NCI-H510A (cell line): ENCODE measurements at regions not wholly inside any gene's neighbourhood (a gene's known extent, or its start where the extent isn't known, plus 50 kb on each side); places are given as distances from the start of the nearest gene placed in this dataset.
A peak's percentile ranks its signal among the peaks of the same experiment; 100 is the strongest.

Experiments used
- DNase-seq: peaks from one replicate; lab custom pipeline; 2025; lab: John Stamatoyannopoulos, UW

- no peak for DNase-seq
Measured at GRCh38 chr1:94734963-94735901, 84.9 kb upstream of the SLC44A3 start.

- no peak for DNase-seq
Measured at GRCh38 chr1:94731891-94732290, 88.3 kb upstream of the SLC44A3 start.

- no peak for DNase-seq
Measured at GRCh38 chr1:94730450-94730849, 89.7 kb upstream of the SLC44A3 start.

- DNase-seq: no peak
Measured at GRCh38 chr1:94729267-94729666, 90.9 kb upstream of the SLC44A3 start.

GRCh38 chr1:94727846-94728715 is 92.1 kb upstream of the SLC44A3 start:
- DNase-seq: no peak

- DNase-seq: no peak
Measured at GRCh38 chr1:94726981-94727685, 93.0 kb upstream of the SLC44A3 start.

GRCh38 chr1:94725566-94725965 is 94.6 kb upstream of the SLC44A3 start:
- no peak for DNase-seq

- no peak for DNase-seq
Measured at GRCh38 chr1:94723894-94724293, 96.3 kb upstream of the SLC44A3 start.

- DNase-seq: no peak
Measured at GRCh38 chr1:94723463-94723862, 96.7 kb upstream of the SLC44A3 start.

- DNase-seq: no peak
Measured at GRCh38 chr1:94722181-94722580, 98.0 kb upstream of the SLC44A3 start.

- DNase-seq: no peak
Measured at GRCh38 chr1:94721240-94721639, 98.9 kb upstream of the SLC44A3 start.

GRCh38 chr1:94719926-94720793 is 100.0 kb upstream of the SLC44A3 start:
- no peak for DNase-seq

- no peak for DNase-seq
Measured at GRCh38 chr1:94716965-94717364, 103.2 kb upstream of the SLC44A3 start.

GRCh38 chr1:94715321-94715720 is 104.8 kb upstream of the SLC44A3 start:
- DNase-seq: no peak

GRCh38 chr1:94714552-94714951 is 105.6 kb upstream of the SLC44A3 start:
- DNase-seq: no peak

GRCh38 chr1:94714152-94714551 is 106.0 kb upstream of the SLC44A3 start:
- DNase-seq: no peak

GRCh38 chr1:94713472-94714141 is 106.5 kb upstream of the SLC44A3 start:
- peak; percentile 66 for DNase-seq

- no peak for DNase-seq
Measured at GRCh38 chr1:94709891-94710581, 110.1 kb upstream of the SLC44A3 start.

- DNase-seq: no peak
Measured at GRCh38 chr1:94708811-94709210, 111.3 kb upstream of the SLC44A3 start.

GRCh38 chr1:94708299-94708685 is 111.9 kb upstream of the SLC44A3 start:
- no peak for DNase-seq
